Limb (tissue), 2 donors: ENCODE measurements at regions not wholly inside any gene's neighbourhood (a gene's known extent, or its start where the extent isn't known, plus 50 kb on each side); places are given as distances from the start of the nearest gene placed in this dataset.

Experiments used
- DNase-seq, 2 donors: peaks; one replicate each; pipeline ENCODE4 v3.0.0-alpha.2; 2016; ENCODE audit errors: extremely low spot score in 2 of 2

DNA sequence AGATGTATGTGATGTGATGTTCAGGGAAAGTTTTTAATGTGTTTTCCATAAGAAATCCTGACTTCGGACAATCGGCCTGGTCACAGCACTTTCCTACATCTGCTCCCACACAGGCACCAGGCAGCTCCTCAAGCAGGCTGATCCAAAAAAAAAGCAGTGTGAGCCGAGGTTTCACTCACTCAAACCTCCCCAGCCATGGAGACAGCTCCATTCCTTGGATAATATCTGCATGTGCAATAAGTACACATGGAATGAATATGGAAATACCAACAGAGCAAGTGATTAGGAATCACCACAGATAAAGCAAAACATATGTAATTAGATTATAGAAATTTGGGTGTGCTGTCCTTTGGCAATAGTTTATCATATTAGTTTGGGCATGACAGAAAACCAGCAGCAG is 88.8 kb upstream of the API5 start:
- no peak for DNase-seq

DNA sequence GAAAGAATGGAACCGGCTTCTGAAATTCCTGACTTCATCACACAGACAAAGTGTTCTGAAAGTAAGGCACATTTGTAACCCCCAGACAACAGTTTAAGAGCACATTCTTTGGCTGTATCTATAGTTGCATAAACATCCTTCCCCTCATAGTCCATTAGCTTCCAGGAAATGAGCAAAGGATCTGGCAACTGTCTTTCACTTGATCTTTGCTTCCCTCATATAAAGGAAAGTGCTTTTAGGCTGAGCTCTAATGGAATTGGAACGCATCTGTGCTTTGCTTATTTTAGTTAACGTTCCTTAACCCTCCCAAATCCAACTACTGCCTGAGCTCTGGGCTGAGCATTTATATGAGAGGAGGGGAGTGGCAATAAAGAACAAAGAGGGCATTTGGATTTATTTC is 76.9 kb upstream of the API5 start:
- DNase-seq, result peak in 1 of 2 donors; percentile 77

DNA sequence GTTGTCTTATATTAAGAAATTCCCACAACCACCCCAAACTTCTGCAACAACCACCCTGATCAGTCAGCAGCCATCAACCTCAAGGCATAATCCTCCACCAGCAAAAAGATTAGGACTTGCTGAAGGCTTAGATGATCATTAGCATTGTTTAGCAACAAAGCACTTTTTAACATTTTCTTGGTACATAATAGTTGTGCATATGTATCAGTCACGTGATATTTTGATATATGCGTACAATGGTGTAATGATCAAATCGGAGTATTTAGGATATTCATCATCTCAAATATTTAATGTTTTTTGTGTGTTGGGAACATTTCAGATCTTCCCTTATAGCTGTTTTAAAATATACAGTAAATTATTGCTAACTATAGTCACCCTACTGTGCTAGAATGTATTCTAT is 73.5 kb upstream of the API5 start:
- no peak for DNase-seq

DNA sequence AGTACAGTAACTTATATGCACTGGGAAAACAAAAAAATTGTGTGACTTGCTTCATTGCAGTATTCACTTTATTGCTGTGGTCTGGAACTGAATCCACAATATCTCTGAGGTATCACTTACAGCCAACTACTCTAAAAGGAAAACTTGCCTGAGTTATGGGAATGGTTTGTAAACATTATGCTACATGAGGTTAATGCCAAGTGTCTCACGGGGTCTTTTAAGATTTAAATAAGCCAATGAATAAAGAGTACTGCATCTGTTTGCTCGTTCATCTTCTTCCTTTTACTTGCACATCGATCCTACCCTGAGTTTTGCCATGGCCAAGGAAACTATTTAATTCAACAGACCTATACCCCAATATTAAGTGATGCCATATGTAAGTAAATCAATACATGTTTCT is 72.0 kb upstream of the API5 start:
- no peak for DNase-seq

DNA sequence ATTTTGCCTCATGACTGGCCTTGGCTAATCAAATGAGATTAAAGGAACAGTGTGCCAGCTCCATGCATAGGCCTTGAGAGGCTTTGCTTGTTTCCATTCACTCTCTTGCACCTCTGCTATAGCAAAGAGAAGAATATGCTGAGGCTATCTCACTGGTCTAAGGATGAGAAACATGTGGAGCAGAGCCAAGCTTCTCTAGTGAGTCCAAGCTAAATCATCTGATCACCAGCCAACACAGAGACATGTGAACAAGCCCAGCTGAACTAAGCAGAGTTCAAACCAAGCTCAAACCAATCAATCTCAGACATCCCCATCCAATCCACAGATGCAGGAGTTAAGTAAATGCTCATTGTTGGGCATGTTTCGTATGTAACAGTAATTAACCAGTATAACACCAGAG is 69.4 kb upstream of the API5 start:
- DNase-seq, result no peak

DNA sequence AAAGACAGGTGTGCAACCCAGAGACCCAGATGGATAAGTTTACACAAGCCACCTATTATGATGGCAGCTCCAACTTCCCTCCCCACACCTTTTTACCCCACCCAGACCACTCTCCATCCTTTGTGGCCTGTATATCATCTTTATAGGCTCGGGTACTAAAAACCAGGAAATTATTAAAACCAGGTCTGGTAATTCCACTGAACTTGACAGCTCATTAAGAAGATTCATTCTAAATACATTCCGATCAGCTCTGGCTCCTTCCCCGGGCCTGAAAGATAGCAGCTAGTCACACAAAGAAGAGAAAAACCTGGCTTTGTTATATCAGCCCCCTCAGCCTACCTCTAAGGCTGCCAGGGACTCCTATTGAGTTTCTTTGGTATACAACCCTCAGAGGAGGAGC is 67.9 kb upstream of the API5 start:
- no peak for DNase-seq

DNA sequence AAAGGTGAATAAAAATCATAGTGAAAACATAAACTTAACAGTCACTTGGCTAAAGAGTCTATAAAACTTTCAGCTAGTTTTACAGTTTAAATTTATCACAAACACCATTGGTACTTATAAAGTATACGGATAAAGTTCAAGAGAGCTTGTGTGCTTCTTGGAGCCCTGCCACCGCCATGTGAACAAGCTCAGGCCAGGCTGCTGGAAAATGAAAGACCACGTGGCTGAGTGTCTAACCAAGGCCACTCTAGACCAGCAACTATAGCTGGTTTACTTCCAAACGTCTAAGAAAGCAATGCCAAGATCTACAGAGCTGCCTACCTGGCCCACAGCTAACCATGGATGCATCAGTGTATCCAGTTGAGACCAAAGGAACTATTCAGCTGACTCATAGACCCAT is 66.3 kb upstream of the API5 start:
- peak in 1 of 2 donors; percentile 43 for DNase-seq

DNA sequence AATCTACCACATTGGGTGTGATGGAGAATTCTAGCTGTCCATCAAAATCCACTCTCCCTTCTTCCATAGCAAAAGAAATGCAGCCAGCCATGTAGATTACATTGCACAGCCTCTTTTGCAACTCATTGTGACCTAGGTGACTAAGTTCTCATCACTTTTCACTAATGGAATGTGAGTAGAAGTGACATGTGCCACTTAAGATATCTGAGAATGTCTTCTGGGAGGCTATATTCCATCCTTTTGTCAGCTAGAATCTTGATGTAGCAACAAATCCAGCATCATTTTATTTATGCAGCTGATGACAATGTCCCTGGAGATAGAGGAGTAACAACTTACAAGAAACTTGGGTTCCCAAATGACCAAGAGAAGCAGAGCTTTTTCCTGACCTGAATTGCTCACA is 61.5 kb upstream of the API5 start:
- no peak for DNase-seq

DNA sequence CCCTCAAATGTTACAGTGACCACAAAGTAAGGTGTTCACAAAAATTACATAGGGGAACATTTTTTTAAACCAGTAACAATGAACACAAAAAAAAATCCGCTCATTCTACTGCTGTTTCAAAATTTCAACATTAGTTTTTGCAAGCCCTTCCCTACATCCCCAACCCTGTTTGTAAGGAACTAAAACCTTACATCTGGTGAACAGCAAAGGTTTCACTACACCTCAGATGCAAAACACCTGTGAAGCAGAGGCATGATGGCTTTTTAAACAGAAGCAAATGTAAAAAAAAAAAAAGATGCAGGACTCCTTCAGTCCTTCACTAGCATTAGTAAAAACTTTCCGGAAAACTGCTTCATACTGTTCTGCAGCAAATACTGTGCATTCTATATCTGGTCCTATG is 50.0 kb upstream of the API5 start:
- DNase-seq, result no peak
